GM12878 (cell line): ENCODE measurements at regions not wholly inside any gene's neighbourhood (a gene's known extent, or its start where the extent isn't known, plus 50 kb on each side); places are given as distances from the start of the nearest gene placed in this dataset.

Experiments used
- ATAC-seq: fragments of 200-7000 bp; cut with Tn5 transposase; 3 replicates; pipeline ENCODE4 v1.9.1; 2020; ENCODE audit warnings: mild to moderate bottlenecking, moderate library complexity
- BruUV-seq: library from RNA; stranded (reverse); fragments of 400-500 nt; replicated peaks from 2 replicates; lab custom pipeline; 2021; lab: Mats Ljungman, UMichigan
- CTCF ChIA-PET: fragments of 300-600 bp; sonication (Branson Sonifier 250); formaldehyde crosslinking; extraction: SDS; loops from one replicate; lab custom pipeline; 2021; ENCODE audit warnings: inconsistent platforms; lab: Yijun Ruan, JAX
- POLR2A ChIA-PET: fragments of 350-600 bp; formaldehyde crosslinking; extraction: SDS; loops from one replicate; lab custom pipeline; 2021; ENCODE audit warnings: inconsistent platforms; lab: Charles Lee
- RAD21 ChIA-PET: fragments of 300-600 bp; sonication (Branson Sonifier 250); formaldehyde crosslinking; loops from one replicate; lab custom pipeline; 2023; ENCODE audit warnings: antibody characterized with exemption; ENCODE audit not compliant: unreplicated experiment; lab: Charles Lee
- SMC1A ChIA-PET: fragments of 300-600 bp; sonication (Branson Sonifier 250); formaldehyde crosslinking; loops from one replicate; lab custom pipeline; 2023; ENCODE audit not compliant: unreplicated experiment, uncharacterized antibody; lab: Charles Lee
- DNase-seq: peaks from one replicate; pipeline ENCODE4 v3.0.0-alpha.2; 2011; ENCODE audit warnings: low read depth, low spot score
- FAIRE-seq: peaks from 3 replicates; lab custom pipeline; 2011; peaks lifted over from hg19 to GRCh38; lab: Jason Lieb, UNC
- H2AFZ ChIP-seq: 2 replicates; pipeline ENCODE4 v1.6.0; 2011; ENCODE audit warnings: low read depth, low read length, control low read depth; ENCODE audit not compliant: control insufficient read depth
- H3K27ac ChIP-seq: 2 replicates; pipeline ENCODE4 v1.5.1; 2011; ENCODE audit warnings: control low read depth; ENCODE audit not compliant: control insufficient read depth, insufficient read depth
- H3K27me3 ChIP-seq, 2 experiments: replicated peaks in 1 of 2; 2 replicates each; pipeline versions ENCODE4 v1.6.0 to v1.6.1; 2011; ENCODE audit warnings: low read length in 1 of 2; ENCODE audit not compliant: control insufficient read depth in 2 of 2, insufficient read depth in 2 of 2
- H3K36me3 ChIP-seq, 2 experiments: 2 replicates each; pipeline ENCODE4 v1.5.1; 2011; ENCODE audit warnings: low read length in 1 of 2; ENCODE audit not compliant: control insufficient read depth in 2 of 2, insufficient read depth in 2 of 2
- H3K4me1 ChIP-seq: 2 replicates; pipeline ENCODE4 v1.6.1; 2011; ENCODE audit warnings: mild to moderate bottlenecking, low read length, moderate library complexity, mixed read lengths; ENCODE audit not compliant: control insufficient read depth, insufficient read depth
- H3K4me2 ChIP-seq: 2 replicates; pipeline ENCODE4 v1.6.0; 2011; ENCODE audit warnings: control low read depth; ENCODE audit not compliant: control insufficient read depth, insufficient read depth
- H3K4me3 ChIP-seq: fragments of 200-600 bp; sonication (generic); 2 replicates; pipeline ENCODE4 v1.5.1; 2016
- H3K79me2 ChIP-seq: 2 replicates; pipeline ENCODE4 v1.6.0; 2011; ENCODE audit warnings: low read length; ENCODE audit not compliant: control insufficient read depth, insufficient read depth
- H3K9ac ChIP-seq: 2 replicates; pipeline ENCODE4 v1.8.0; 2011; ENCODE audit warnings: low read length, control low read depth, mixed read lengths; ENCODE audit not compliant: control insufficient read depth, insufficient read depth
- H3K9me3 ChIP-seq: replicated peaks from 3 replicates; pipeline ENCODE4 v1.5.1; 2011; ENCODE audit warnings: mild to moderate bottlenecking, low read length; ENCODE audit not compliant: control insufficient read depth, insufficient read depth
- H4K20me1 ChIP-seq: 2 replicates; pipeline ENCODE4 v1.6.0; 2011; ENCODE audit not compliant: control insufficient read depth, insufficient read depth
- ATF7 ChIP-seq: fragments of 450-650 bp; IDR thresholded peaks from 2 replicates; pipeline ENCODE4 v1.6.1; 2016; ENCODE audit warnings: low read depth, mild to moderate bottlenecking
- DPF2 ChIP-seq: fragments of 450-650 bp; IDR thresholded peaks from 2 replicates; pipeline ENCODE4 v1.6.1; 2017; ENCODE audit warnings: mild to moderate bottlenecking
- E4F1 ChIP-seq: fragments of 450-650 bp; IDR thresholded peaks from 2 replicates; pipeline ENCODE4 v1.6.1; 2018; ENCODE audit warnings: borderline replicate concordance, mild to moderate bottlenecking; ENCODE audit not compliant: partially characterized antibody
- NR2F1 ChIP-seq: fragments of 450-650 bp; conservative IDR thresholded peaks from 2 replicates; pipeline ENCODE4 v1.6.1; 2017; ENCODE audit warnings: mild to moderate bottlenecking
- SREBF2 ChIP-seq: IDR thresholded peaks from 2 replicates; pipeline ENCODE4 v1.6.1; 2012; ENCODE audit warnings: mild to moderate bottlenecking, low read length
- ZSCAN29 ChIP-seq: fragments of 450-650 bp; IDR thresholded peaks from 2 replicates; pipeline ENCODE4 v1.6.1; 2017; ENCODE audit warnings: mild to moderate bottlenecking, moderate library complexity
- WGBS: methylation state at CpG from one replicate; pipeline ENCODE4 v1.1.6; 2016; ENCODE audit warnings: low lambda C conversion rate; ENCODE audit not compliant: insufficient replicate concordance, insufficient coverage; ENCODE audit errors: missing lambda C conversion rate; 5-methylcytosine and 5-hydroxymethylcytosine counted together
- in situ Hi-C: fragments of 300-500 bp; cut with MboI; formaldehyde crosslinking; loops from 9 replicates; pipeline ENCODE4 v1.14.3; 2018; ENCODE audit warnings: mixed read lengths
- intact Hi-C: fragments of 100-400 bp; cut with micrococcal nuclease; formaldehyde crosslinking; loops from one replicate; pipeline ENCODE4 v1.14.2; 2022; ENCODE audit not compliant: unreplicated experiment

GRCh38 chr3:27844052-27844675 is 122.0 kb upstream of the EOMES start:
- in situ Hi-C loops = no loop called here
- H3K4me3 ChIP-seq = no peak overlapping the region
- H4K20me1 ChIP-seq = no peaks in the 10 kb centered on the region
- H3K4me1 ChIP-seq = no peaks in the 10 kb centered on the region
- POLR2A ChIA-PET = no interaction called here
- ATAC-seq (peak; percentile 79), FAIRE-seq (no peak)
- 0% methylated on average over 1 of the region's 1 CpG for WGBS
- H3K27me3 ChIP-seq = no peaks in the 10 kb centered on the region
- SMC1A ChIA-PET = interaction anchor here (0.9 to 1.8 kb wide), 3 partner anchors 11 to 197 kb away, joined by 3 to 4 read pairs (median 3); no protein-coding TSS in a partner anchor
- CTCF ChIA-PET = interaction anchor here (0.7 to 1.4 kb wide), 3 partner anchors 8 to 25 kb away, joined by 3 to 4 read pairs (median 4); no protein-coding TSS in a partner anchor
- H3K79me2 ChIP-seq = no peaks in the 10 kb centered on the region
- RAD21 ChIA-PET = no interaction called here
- BruUV-seq = no TSS peak
- H3K4me2 ChIP-seq = no peak overlapping the region
- no peak overlapping the region for H2AFZ ChIP-seq
- intact Hi-C loops = no loop called here
- no peak overlapping the region for H3K27ac ChIP-seq
- H3K9me3 ChIP-seq = no peaks in the 10 kb centered on the region
- no peaks in the 10 kb centered on the region for H3K36me3 ChIP-seq
- TF ChIP-seq ATF7 (peak; percentile 65), DPF2 (peak; percentile 49; the same call in 1 of the 2 replicates), NR2F1 (no peak), ZSCAN29 (no peak), SREBF2 (no peak), E4F1 (no peak)
- TF ChIP-seq, all 136 proteins: peak for 2
- no peak overlapping the region for H3K9ac ChIP-seq
- DNase-seq = no peak
